IMR-90 (cell line): ENCODE measurements at regions not wholly inside any gene's neighbourhood (a gene's known extent, or its start where the extent isn't known, plus 50 kb on each side); places are given as distances from the start of the nearest gene placed in this dataset.

Experiments used
- ATAC-seq: fragments of 200-7000 bp; cut with Tn5 transposase; 2 replicates; pipeline ENCODE4 v1.9.1; 2020; ENCODE audit warnings: low read depth, mild to moderate bottlenecking, moderate library complexity
- BruUV-seq: library from RNA; stranded (reverse); fragments of 400-500 nt; replicated peaks from 2 replicates; lab custom pipeline; 2021; lab: Mats Ljungman, UMichigan
- CTCF ChIA-PET: fragments of 300-600 bp; formaldehyde crosslinking; extraction: SDS; loops from one replicate; lab custom pipeline; 2021; ENCODE audit warnings: antibody characterized with exemption; lab: Yijun Ruan, JAX
- POLR2A ChIA-PET: fragments of 300-600 bp; sonication (Branson Sonifier 250); formaldehyde crosslinking; loops from one replicate; lab custom pipeline; 2022; ENCODE audit warnings: antibody characterized with exemption; ENCODE audit not compliant: unreplicated experiment; lab: Charles Lee
- DNase-seq: peaks from one replicate; pipeline ENCODE4 v3.0.0; 2013
- H2AFZ ChIP-seq: replicated peaks from 2 replicates; pipeline ENCODE3; 2013; ENCODE audit warnings: low read length, mild to moderate bottlenecking; ENCODE audit not compliant: poor library complexity
- H2AK5ac ChIP-seq: 2 replicates; pipeline ENCODE4 v1.6.1; 2013; ENCODE audit warnings: low read depth, low read length, inconsistent platforms
- H2AK9ac ChIP-seq: replicated peaks from 2 replicates; pipeline ENCODE3; 2013; ENCODE audit warnings: mild to moderate bottlenecking, low read depth, low read length, moderate library complexity; ENCODE audit not compliant: poor library complexity
- H2BK120ac ChIP-seq: 2 replicates; pipeline ENCODE4 v1.6.1; 2013; ENCODE audit warnings: low read depth, low read length, inconsistent platforms
- H2BK15ac ChIP-seq: 3 replicates; pipeline ENCODE4 v1.6.1; 2013; ENCODE audit warnings: low read depth, low read length, inconsistent platforms
- H2BK20ac ChIP-seq: 2 replicates; pipeline ENCODE4 v1.6.1; 2013; ENCODE audit warnings: low read depth, mild to moderate bottlenecking, inconsistent platforms, low read length, moderate library complexity
- H2BK5ac ChIP-seq: 2 replicates; pipeline ENCODE4 v1.6.1; 2013; ENCODE audit warnings: mild to moderate bottlenecking, low read depth, low read length, inconsistent platforms; ENCODE audit not compliant: poor library complexity, severe bottlenecking
- H3K14ac ChIP-seq: replicated peaks from 2 replicates; pipeline ENCODE4 v1.6.1; 2013; ENCODE audit warnings: low read depth, low read length, inconsistent platforms
- H3K18ac ChIP-seq: 2 replicates; pipeline ENCODE4 v1.6.1; 2013; ENCODE audit warnings: low read depth, low read length, control low read depth
- H3K23ac ChIP-seq: 2 replicates; pipeline ENCODE4 v1.6.1; 2013; ENCODE audit warnings: low read depth, low read length, inconsistent platforms
- H3K27ac ChIP-seq: 2 replicates; pipeline ENCODE4 v1.5.1; 2013; ENCODE audit warnings: mild to moderate bottlenecking, control low read depth, low read length; ENCODE audit not compliant: insufficient read depth
- H3K27me3 ChIP-seq: 2 replicates; pipeline ENCODE4 v1.6.1; 2013; ENCODE audit warnings: low read length; ENCODE audit not compliant: control insufficient read depth, insufficient read depth
- H3K36me3 ChIP-seq: 2 replicates; pipeline ENCODE4 v1.6.1; 2013; ENCODE audit warnings: low read length, mixed read lengths; ENCODE audit not compliant: control insufficient read depth, insufficient read depth
- H3K4ac ChIP-seq: 2 replicates; pipeline ENCODE4 v1.6.1; 2013; ENCODE audit warnings: low read depth, low read length, inconsistent platforms
- H3K4me1 ChIP-seq: 2 replicates; pipeline ENCODE4 v1.6.1; 2013; ENCODE audit warnings: low read length, mixed read lengths; ENCODE audit not compliant: control insufficient read depth, insufficient read depth
- H3K4me2 ChIP-seq: 2 replicates; pipeline ENCODE4 v1.6.1; 2013; ENCODE audit warnings: low read depth, mild to moderate bottlenecking, control low read depth, low read length, moderate library complexity
- H3K4me3 ChIP-seq: 2 replicates; pipeline ENCODE4 v1.5.1; 2013; ENCODE audit warnings: low read depth, mild to moderate bottlenecking, control low read depth, low read length, moderate library complexity; ENCODE audit not compliant: insufficient read depth
- H3K56ac ChIP-seq: 2 replicates; pipeline ENCODE4 v1.6.1; 2013; ENCODE audit warnings: low read length, inconsistent platforms; ENCODE audit not compliant: insufficient read depth; ENCODE audit errors: extremely low read depth
- H3K79me1 ChIP-seq, 2 experiments: 2 replicates each; pipeline ENCODE4 v1.6.1; 2013; ENCODE audit warnings: low read length in 2 of 2, inconsistent platforms in 1 of 2, low read depth in 1 of 2
- H3K9ac ChIP-seq: 2 replicates; pipeline ENCODE4 v1.6.1; 2013; ENCODE audit warnings: low read depth, low read length, control low read depth
- H3K9me1 ChIP-seq: 2 replicates; pipeline ENCODE4 v1.6.1; 2013; ENCODE audit warnings: low read length, inconsistent platforms; ENCODE audit not compliant: insufficient read depth
- H3K9me3 ChIP-seq: 2 replicates; pipeline ENCODE4 v1.6.1; 2013; ENCODE audit warnings: low read length; ENCODE audit not compliant: control insufficient read depth, insufficient read depth
- H4K20me1 ChIP-seq: 2 replicates; pipeline ENCODE4 v1.6.1; 2013; ENCODE audit warnings: low read length, inconsistent platforms; ENCODE audit not compliant: insufficient read depth
- H4K5ac ChIP-seq: 2 replicates; pipeline ENCODE4 v1.6.1; 2013; ENCODE audit warnings: mild to moderate bottlenecking, low read depth, low read length, control low read depth
- H4K8ac ChIP-seq, 2 experiments: 2 replicates each; pipeline ENCODE4 v1.6.1; 2013; ENCODE audit warnings: low read depth in 2 of 2, low read length in 2 of 2, control low read depth in 1 of 2, inconsistent platforms in 1 of 2
- H4K91ac ChIP-seq: 2 replicates; pipeline ENCODE4 v1.6.1; 2013; ENCODE audit warnings: low read depth, low read length, inconsistent platforms; ENCODE audit not compliant: insufficient read depth
- BHLHE40 ChIP-seq: fragments of 150-350 bp; IDR thresholded peaks from 2 replicates; pipeline ENCODE4 v1.6.1; 2016; ENCODE audit warnings: mild to moderate bottlenecking, low read depth, low read length
- CEBPB ChIP-seq: IDR thresholded peaks from 2 replicates; pipeline ENCODE4 v1.6.1; 2012; ENCODE audit warnings: low read depth, low read length, improper control_type of control experiment
- CHD1 ChIP-seq: IDR thresholded peaks from 2 replicates; pipeline ENCODE4 v1.6.1; 2012; ENCODE audit warnings: low read depth, low read length, improper control_type of control experiment
- CTCF ChIP-seq: conservative IDR thresholded peaks from 2 replicates; pipeline ENCODE4 v1.5.1; 2012; ENCODE audit warnings: mild to moderate bottlenecking, low read depth, low read length, improper control_type of control experiment
- ELK1 ChIP-seq: fragments of 150-350 bp; IDR thresholded peaks from 2 replicates; pipeline ENCODE4 v1.6.1; 2016; ENCODE audit warnings: low read depth, mild to moderate bottlenecking, low read length, moderate library complexity, borderline replicate concordance
- FOS ChIP-seq: fragments of 150-350 bp; IDR thresholded peaks from 2 replicates; pipeline ENCODE4 v1.6.1; 2016; ENCODE audit warnings: low read depth, low read length
- MAFK ChIP-seq: IDR thresholded peaks from 2 replicates; pipeline ENCODE4 v1.6.1; 2012; ENCODE audit warnings: low read depth, low read length, improper control_type of control experiment
- MAZ ChIP-seq: IDR thresholded peaks from 2 replicates; pipeline ENCODE4 v1.6.1; 2012; ENCODE audit warnings: low read depth, mild to moderate bottlenecking, low read length, improper control_type of control experiment, moderate library complexity, borderline replicate concordance
- MXI1 ChIP-seq: IDR thresholded peaks from 2 replicates; pipeline ENCODE4 v1.6.1; 2012; ENCODE audit warnings: low read depth, mild to moderate bottlenecking, low read length, moderate library complexity, borderline replicate concordance
- NFE2L2 ChIP-seq: fragments of 150-350 bp; IDR thresholded peaks from 2 replicates; pipeline ENCODE4 v1.6.1; 2016; ENCODE audit warnings: low read depth, mild to moderate bottlenecking, low read length
- POLR2A ChIP-seq: IDR thresholded peaks from 2 replicates; pipeline ENCODE4 v1.6.1; 2012; ENCODE audit warnings: mild to moderate bottlenecking, low read depth, low read length
- RAD21 ChIP-seq: IDR thresholded peaks from 2 replicates; pipeline ENCODE4 v1.6.1; 2012; ENCODE audit warnings: low read length, improper control_type of control experiment
- RCOR1 ChIP-seq: IDR thresholded peaks from 2 replicates; pipeline ENCODE4 v1.6.1; 2012; ENCODE audit warnings: mild to moderate bottlenecking, low read length, improper control_type of control experiment; ENCODE audit not compliant: insufficient replicate concordance
- RFX5 ChIP-seq: IDR thresholded peaks from 2 replicates; pipeline ENCODE4 v1.8.0; 2012; ENCODE audit warnings: low read depth, mild to moderate bottlenecking, low read length, moderate library complexity
- SMC3 ChIP-seq: fragments of 150-350 bp; IDR thresholded peaks from 2 replicates; pipeline ENCODE4 v1.6.1; 2016; ENCODE audit warnings: low read depth, mild to moderate bottlenecking, antibody characterized with exemption, low read length, moderate library complexity
- USF2 ChIP-seq: fragments of 150-350 bp; IDR thresholded peaks from 2 replicates; pipeline ENCODE4 v1.6.1; 2017; ENCODE audit warnings: mild to moderate bottlenecking, antibody characterized with exemption, low read length, low read depth
- dilution Hi-C: fragments of 300-500 bp; cut with HindIII; formaldehyde crosslinking; loops from one replicate; pipeline ENCODE4 v1.14.3; 2018; ENCODE audit warnings: low sequenced_read_pairs; ENCODE audit not compliant: unreplicated experiment
- in situ Hi-C: fragments of 300-500 bp; cut with MboI; formaldehyde crosslinking; loops from 3 replicates; pipeline ENCODE4 v1.14.3; 2019; ENCODE audit warnings: low sequenced_read_pairs, inconsistent platforms, mixed read lengths
- intact Hi-C: fragments of 100-400 bp; cut with micrococcal nuclease; formaldehyde crosslinking; loops from 2 replicates; pipeline ENCODE4 v1.10.0; 2022

- no peak overlapping the region for H3K4me2 ChIP-seq
- no peak for TF ChIP-seq SMC3
- no peak for TF ChIP-seq NFE2L2
- no peak for TF ChIP-seq POLR2A
- no peak for TF ChIP-seq MXI1
- TF ChIP-seq CHD1 = no peak
- TF ChIP-seq CTCF = no peak
- no peak for TF ChIP-seq USF2
- TF ChIP-seq RCOR1 = no peak
- TF ChIP-seq MAZ = no peak
- TF ChIP-seq FOS = no peak
- no peak for TF ChIP-seq RFX5
- no peak for TF ChIP-seq CEBPB
- no peak for TF ChIP-seq BHLHE40
- TF ChIP-seq ELK1 = no peak
- no peak for TF ChIP-seq MAFK
- no peak for TF ChIP-seq RAD21
- no peak for ATAC-seq
These were observed 532.2 kb upstream of the DPPA4 start for GRCh38 chr3:109869586-109869985.

More at GRCh38 chr3:109869586-109869985, 532.2 kb upstream of the DPPA4 start:
- no TSS peak for BruUV-seq
- Histone ChIP-seq H3K4me3 (no peak overlapping the region), H3K56ac (no peak overlapping the region), H3K4ac (no peak overlapping the region), H3K9me3 (no peaks in the 10 kb centered on the region), H4K8ac (no peak overlapping the region), H2BK15ac (no peak overlapping the region), H2BK20ac (no peak overlapping the region), H3K18ac (no peak overlapping the region), H3K9ac (no peak overlapping the region), H3K27me3 (no peaks in the 10 kb centered on the region), H2AFZ (no peak overlapping the region), H3K9me1 (no peaks in the 10 kb centered on the region), H3K14ac (no peak overlapping the region), H3K4me1 (no peaks in the 10 kb centered on the region), H4K91ac (no peak overlapping the region), H4K20me1 (no peaks in the 10 kb centered on the region), H3K79me1 (no peaks in the 10 kb centered on the region), H3K36me3 (no peaks in the 10 kb centered on the region), H2AK9ac (no peak overlapping the region), H2BK120ac (no peak overlapping the region), H2AK5ac (no peak overlapping the region), H4K5ac (no peak overlapping the region), H2BK5ac (no peak overlapping the region), H3K27ac (no peak overlapping the region), H3K23ac (no peak overlapping the region)
- no peak for DNase-seq
- CTCF ChIA-PET = no interaction called here
- dilution Hi-C loops (no loop called here), intact Hi-C loops (no loop called here), in situ Hi-C loops (no loop called here)
- POLR2A ChIA-PET = no interaction called here
